Femur (tissue), 1 donor: ENCODE measurements at regions not wholly inside any gene's neighbourhood (a gene's known extent, or its start where the extent isn't known, plus 50 kb on each side); places are given as distances from the start of the nearest gene placed in this dataset.

Experiments
- DNase-seq: peaks from one replicate; pipeline ENCODE4 v3.0.0-alpha.2; 2017

GRCh38 chr15:38182900-38183299 is 69.7 kb upstream of the SPRED1 start:
- DNase-seq, result no peak

- DNase-seq, result no peak
Measured at GRCh38 chr15:38186507-38186906, 66.1 kb upstream of the SPRED1 start.

GRCh38 chr15:38187630-38188313 is 64.9 kb upstream of the SPRED1 start:
- no peak for DNase-seq

- DNase-seq, result no peak
Measured at GRCh38 chr15:38189671-38190295, 62.9 kb upstream of the SPRED1 start.

- no peak for DNase-seq
Measured at GRCh38 chr15:38190501-38190900, 62.1 kb upstream of the SPRED1 start.

- DNase-seq, result no peak
Measured at GRCh38 chr15:38192496-38192895, 60.1 kb upstream of the SPRED1 start.

- no peak for DNase-seq
Measured at GRCh38 chr15:38193496-38193895, 59.1 kb upstream of the SPRED1 start.

- DNase-seq, result no peak
Measured at GRCh38 chr15:38195191-38195901, 57.3 kb upstream of the SPRED1 start.

GRCh38 chr15:38196076-38196475 is 56.6 kb upstream of the SPRED1 start:
- DNase-seq, result no peak

- DNase-seq, result no peak
Measured at GRCh38 chr15:38197553-38197952, 55.1 kb upstream of the SPRED1 start.

- peak; percentile 36 for DNase-seq
Measured at GRCh38 chr15:38201714-38202113, 50.9 kb upstream of the SPRED1 start.

- no peak for DNase-seq
Measured at GRCh38 chr15:38202361-38202760, 50.3 kb upstream of the SPRED1 start.
